ENCODE measurements at regions not wholly inside any gene's neighbourhood (a gene's known extent, or its start where the extent isn't known, plus 50 kb on each side); places are given as distances from the start of the nearest gene placed in this dataset.
A peak's percentile ranks its signal among the peaks of the same experiment; 100 is the strongest.
"Not testable (repeated sequence)": the region's sequence is repeated elsewhere in the genome, so short reads cannot be mapped to it uniquely, and the experiment has no call there.

DNA sequence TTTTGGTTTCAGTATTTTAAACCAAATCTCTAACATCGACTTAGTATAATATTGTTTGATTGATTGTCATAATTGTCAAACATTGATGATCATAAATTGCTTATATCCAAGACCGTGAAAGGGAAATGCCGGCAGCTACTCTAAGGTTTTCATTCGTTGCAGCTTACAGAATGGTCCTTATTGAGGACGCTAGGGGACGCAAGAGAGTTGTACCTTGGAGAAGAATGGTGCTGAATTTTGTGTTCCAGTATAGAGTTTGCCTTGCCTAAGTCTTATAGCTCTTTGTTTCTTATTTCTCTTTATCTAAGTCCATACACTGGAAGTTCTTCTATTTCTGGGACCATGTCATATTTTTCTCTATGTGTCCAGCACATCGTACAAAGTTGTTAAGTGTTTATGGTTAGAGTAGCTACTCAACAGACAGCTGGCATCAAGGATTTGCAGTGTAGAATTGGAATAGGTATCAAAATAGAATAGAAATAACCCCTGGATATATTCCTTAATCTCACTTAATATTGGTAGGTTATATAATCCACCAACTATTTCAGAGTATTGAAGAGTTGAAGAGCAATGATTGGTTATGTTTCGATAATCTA, 67.4 kb upstream of the GPR39 start:
- DNase-seq (ENCODE audit: extremely low read depth, low read depth): peak; percentile 22
- TF ChIP-seq, protein P1, sequence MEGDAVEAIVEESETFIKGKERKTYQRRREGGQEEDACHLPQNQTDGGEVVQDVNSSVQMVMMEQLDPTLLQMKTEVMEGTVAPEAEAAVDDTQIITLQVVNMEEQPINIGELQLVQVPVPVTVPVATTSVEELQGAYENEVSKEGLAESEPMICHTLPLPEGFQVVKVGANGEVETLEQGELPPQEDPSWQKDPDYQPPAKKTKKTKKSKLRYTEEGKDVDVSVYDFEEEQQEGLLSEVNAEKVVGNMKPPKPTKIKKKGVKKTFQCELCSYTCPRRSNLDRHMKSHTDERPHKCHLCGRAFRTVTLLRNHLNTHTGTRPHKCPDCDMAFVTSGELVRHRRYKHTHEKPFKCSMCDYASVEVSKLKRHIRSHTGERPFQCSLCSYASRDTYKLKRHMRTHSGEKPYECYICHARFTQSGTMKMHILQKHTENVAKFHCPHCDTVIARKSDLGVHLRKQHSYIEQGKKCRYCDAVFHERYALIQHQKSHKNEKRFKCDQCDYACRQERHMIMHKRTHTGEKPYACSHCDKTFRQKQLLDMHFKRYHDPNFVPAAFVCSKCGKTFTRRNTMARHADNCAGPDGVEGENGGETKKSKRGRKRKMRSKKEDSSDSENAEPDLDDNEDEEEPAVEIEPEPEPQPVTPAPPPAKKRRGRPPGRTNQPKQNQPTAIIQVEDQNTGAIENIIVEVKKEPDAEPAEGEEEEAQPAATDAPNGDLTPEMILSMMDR (IDR thresholded peaks at IDR 0.05; ENCODE audit: low read depth, low read length): peak; percentile 62

GRCh38 chr2:132351668-132352067, 64.9 kb upstream of the GPR39 start:
- not testable (repeated sequence) for DNase-seq (ENCODE audit: extremely low read depth, low read depth)

- not testable (repeated sequence) for DNase-seq (ENCODE audit: extremely low read depth, low read depth)
Observed at GRCh38 chr2:132352481-132353001, 64.1 kb upstream of the GPR39 start.

- DNase-seq (ENCODE audit: extremely low read depth, low read depth): not testable (repeated sequence)
Observed at GRCh38 chr2:132353380-132353779, 63.2 kb upstream of the GPR39 start.

DNA sequence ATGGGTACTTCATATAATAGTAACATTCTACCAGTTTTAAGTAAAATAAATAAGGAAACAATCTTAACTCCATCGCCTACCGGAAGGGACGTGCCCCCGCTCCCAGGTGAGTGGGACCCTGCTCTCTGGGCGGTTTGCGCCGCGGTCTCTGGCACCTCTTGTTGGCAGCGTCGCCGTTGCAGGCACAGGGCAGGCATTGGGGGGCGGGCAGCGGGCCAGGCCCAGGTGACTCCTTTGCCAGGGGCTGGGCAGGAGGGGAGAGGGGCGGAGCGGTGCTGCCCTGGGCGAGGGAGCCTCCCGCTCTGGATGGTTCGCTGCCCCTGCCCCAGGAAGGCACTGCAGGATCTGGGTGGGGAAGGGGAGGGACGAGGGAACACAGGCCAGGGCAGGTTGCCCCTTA, 55.6 kb upstream of the GPR39 start:
- DNase-seq (ENCODE audit: extremely low read depth, low read depth): not testable (repeated sequence)

DNA sequence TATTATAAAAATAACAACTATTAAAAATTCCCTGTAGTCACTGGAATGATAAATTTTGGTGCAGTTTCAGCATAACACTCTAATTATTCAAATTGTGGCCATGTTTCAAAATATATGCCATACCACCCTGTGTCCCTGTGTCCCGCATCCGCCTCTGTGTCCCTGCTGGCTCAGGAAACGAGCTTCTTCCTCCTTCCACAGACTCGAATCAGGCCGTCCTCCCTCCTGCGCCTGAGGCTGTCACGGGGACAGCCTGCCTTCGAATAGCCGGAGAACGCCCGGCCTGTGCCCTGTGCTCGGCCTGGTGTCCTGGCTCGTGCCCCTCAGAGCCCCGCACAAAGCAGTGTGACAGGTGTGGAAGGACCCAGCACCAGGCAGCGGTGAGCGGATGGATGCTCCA, 55.1 kb upstream of the GPR39 start:
- not testable (repeated sequence) for DNase-seq (ENCODE audit: extremely low read depth, low read depth)

DNA sequence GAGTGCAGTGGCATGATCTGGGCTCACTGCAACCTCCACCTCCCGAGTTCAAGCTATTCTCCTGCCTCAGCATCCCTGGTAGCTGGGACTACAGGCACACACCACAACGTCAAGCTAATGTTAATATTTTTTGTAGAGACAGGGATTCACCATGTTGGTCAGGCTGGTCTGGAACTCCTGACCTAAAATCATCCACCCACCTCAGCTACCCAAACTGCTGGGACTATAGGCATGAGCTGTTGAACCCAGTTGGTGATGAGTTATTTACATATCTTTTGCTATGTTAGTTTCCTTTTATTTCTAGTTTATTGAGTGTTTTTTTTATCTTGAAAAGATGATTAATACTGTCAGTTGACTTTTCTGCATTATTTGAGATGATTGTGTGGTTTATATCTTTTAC, 53.3 kb upstream of the GPR39 start:
- DNase-seq (ENCODE audit: extremely low read depth, low read depth): not testable (repeated sequence)

GRCh38 chr2:132365963-132366362, 50.6 kb upstream of the GPR39 start:
- DNase-seq (ENCODE audit: extremely low read depth, low read depth): not testable (repeated sequence)

GRCh38 chr2:132366421-132367180, 50.0 kb upstream of the GPR39 start:
- TF ChIP-seq, protein P1 (IDR thresholded peaks at IDR 0.05; ENCODE audit: low read depth, low read length): no peak

More at GRCh38 chr2:132366421-132367180, 50.0 kb upstream of the GPR39 start:
- no peak for DNase-seq (ENCODE audit: extremely low read depth, low read depth)

All from AG09319 (cell line).